Rectal smooth muscle tissue (tissue), 1 donor: ENCODE measurements at regions not wholly inside any gene's neighbourhood (a gene's known extent, or its start where the extent isn't known, plus 50 kb on each side); places are given as distances from the start of the nearest gene placed in this dataset.
A peak's percentile ranks its signal among the peaks of the same experiment; 100 is the strongest.

Source experiments
- H3K27ac ChIP-seq: one replicate; pipeline ENCODE4 v1.7.0; 2013; ENCODE audit warnings: low read depth, low read length, inconsistent platforms
- H3K27me3 ChIP-seq: one replicate; pipeline ENCODE4 v1.7.0; 2013; ENCODE audit warnings: low read length; ENCODE audit not compliant: control insufficient read depth, insufficient read depth
- H3K36me3 ChIP-seq: one replicate; pipeline ENCODE4 v1.7.0; 2013; ENCODE audit warnings: low read length; ENCODE audit not compliant: control insufficient read depth, insufficient read depth
- H3K4me1 ChIP-seq: one replicate; pipeline ENCODE4 v1.7.0; 2013; ENCODE audit warnings: low read length; ENCODE audit not compliant: control insufficient read depth, insufficient read depth
- H3K4me3 ChIP-seq: one replicate; pipeline ENCODE4 v1.7.0; 2013; ENCODE audit warnings: low read length
- H3K9ac ChIP-seq: one replicate; pipeline ENCODE4 v1.7.0; 2013; ENCODE audit warnings: low read length

- Histone ChIP-seq H3K36me3 (no peaks in the 10 kb centered on the region), H3K4me3 (no peak overlapping the region), H3K4me1 (no peaks in the 10 kb centered on the region), H3K9ac (no peak overlapping the region), H3K27ac (no peak overlapping the region), H3K27me3 (no peaks in the 10 kb centered on the region)
These were observed 141.2 kb upstream of the DAB2 start for GRCh38 chr5:39566029-39566428.

- H3K36me3 ChIP-seq, result no peaks in the 10 kb centered on the region
These were observed 136.6 kb upstream of the DAB2 start for GRCh38 chr5:39561421-39561820.

GRCh38 chr5:39560726-39561125, 135.9 kb upstream of the DAB2 start:
- Histone ChIP-seq H3K4me1 (no peaks in the 10 kb centered on the region), H3K36me3 (no peaks in the 10 kb centered on the region), H3K27me3 (no peaks in the 10 kb centered on the region), H3K9ac (no peak overlapping the region), H3K27ac (no peak overlapping the region), H3K4me3 (no peak overlapping the region)

More at GRCh38 chr5:39561421-39561820, 136.6 kb upstream of the DAB2 start:
- no peak overlapping the region for H3K4me3 ChIP-seq
- H3K4me1 ChIP-seq, result no peaks in the 10 kb centered on the region
- H3K27me3 ChIP-seq, result no peaks in the 10 kb centered on the region
- no peak overlapping the region for H3K9ac ChIP-seq
- H3K27ac ChIP-seq, result no peak overlapping the region

- no peaks in the 10 kb centered on the region for H3K4me1 ChIP-seq
- no peak overlapping the region for H3K4me3 ChIP-seq
- no peaks in the 10 kb centered on the region for H3K27me3 ChIP-seq
- no peaks in the 10 kb centered on the region for H3K36me3 ChIP-seq
- H3K9ac ChIP-seq, result no peak overlapping the region
- H3K27ac ChIP-seq, result no peak overlapping the region
These were observed 135.1 kb upstream of the DAB2 start for GRCh38 chr5:39559923-39560322.

GRCh38 chr5:39558541-39558940, 133.8 kb upstream of the DAB2 start:
- no peaks in the 10 kb centered on the region for H3K36me3 ChIP-seq
- H3K9ac ChIP-seq, result no peak overlapping the region
- no peak overlapping the region for H3K4me3 ChIP-seq
- H3K27me3 ChIP-seq, result no peaks in the 10 kb centered on the region
- no peak overlapping the region for H3K27ac ChIP-seq
- no peaks in the 10 kb centered on the region for H3K4me1 ChIP-seq

- Histone ChIP-seq H3K36me3 (no peaks in the 10 kb centered on the region), H3K27ac (no peak overlapping the region), H3K27me3 (no peaks in the 10 kb centered on the region), H3K9ac (no peak overlapping the region), H3K4me1 (no peaks in the 10 kb centered on the region), H3K4me3 (no peak overlapping the region)
These were observed 131.0 kb upstream of the DAB2 start for GRCh38 chr5:39555788-39556187.

GRCh38 chr5:39547553-39548154, 122.9 kb upstream of the DAB2 start:
- Histone ChIP-seq H3K27ac (no peak overlapping the region), H3K4me1 (peaks cover 5% of the 10 kb centered on the region), H3K27me3 (no peaks in the 10 kb centered on the region), H3K36me3 (no peaks in the 10 kb centered on the region), H3K4me3 (peak overlapping the region; percentile 10), H3K9ac (no peak overlapping the region)

GRCh38 chr5:39544941-39545340, 120.2 kb upstream of the DAB2 start:
- Histone ChIP-seq H3K27me3 (no peaks in the 10 kb centered on the region), H3K4me3 (no peak overlapping the region), H3K4me1 (peaks cover 5% of the 10 kb centered on the region), H3K27ac (no peak overlapping the region), H3K36me3 (no peaks in the 10 kb centered on the region), H3K9ac (no peak overlapping the region)

GRCh38 chr5:39543335-39543734, 118.6 kb upstream of the DAB2 start:
- no peak overlapping the region for H3K27ac ChIP-seq
- peaks cover 5% of the 10 kb centered on the region for H3K4me1 ChIP-seq
- no peak overlapping the region for H3K4me3 ChIP-seq
- no peak overlapping the region for H3K9ac ChIP-seq
- H3K36me3 ChIP-seq, result no peaks in the 10 kb centered on the region
- H3K27me3 ChIP-seq, result no peaks in the 10 kb centered on the region

GRCh38 chr5:39542511-39543285, 117.9 kb upstream of the DAB2 start:
- H3K27me3 ChIP-seq, result no peaks in the 10 kb centered on the region
- H3K4me1 ChIP-seq, result peaks cover under 1% of the 10 kb centered on the region
- H3K4me3 ChIP-seq, result no peak overlapping the region
- H3K9ac ChIP-seq, result no peak overlapping the region
- no peaks in the 10 kb centered on the region for H3K36me3 ChIP-seq
- H3K27ac ChIP-seq, result no peak overlapping the region

- Histone ChIP-seq H3K4me3 (no peak overlapping the region), H3K36me3 (no peaks in the 10 kb centered on the region), H3K27ac (no peak overlapping the region), H3K9ac (no peak overlapping the region), H3K27me3 (no peaks in the 10 kb centered on the region), H3K4me1 (no peaks in the 10 kb centered on the region)
These were observed 117.1 kb upstream of the DAB2 start for GRCh38 chr5:39541920-39542319.

- no peak overlapping the region for H3K4me3 ChIP-seq
- H3K36me3 ChIP-seq, result no peaks in the 10 kb centered on the region
- no peak overlapping the region for H3K9ac ChIP-seq
- no peaks in the 10 kb centered on the region for H3K27me3 ChIP-seq
- no peaks in the 10 kb centered on the region for H3K4me1 ChIP-seq
- no peak overlapping the region for H3K27ac ChIP-seq
These were observed 114.7 kb upstream of the DAB2 start for GRCh38 chr5:39539470-39539869.

GRCh38 chr5:39534690-39535089, 109.9 kb upstream of the DAB2 start:
- H3K4me3 ChIP-seq, result no peak overlapping the region
- no peaks in the 10 kb centered on the region for H3K27me3 ChIP-seq
- H3K9ac ChIP-seq, result no peak overlapping the region
- H3K4me1 ChIP-seq, result no peaks in the 10 kb centered on the region
- no peak overlapping the region for H3K27ac ChIP-seq
- no peaks in the 10 kb centered on the region for H3K36me3 ChIP-seq
